Osteoblast (primary cell): ENCODE measurements at regions not wholly inside any gene's neighbourhood (a gene's known extent, or its start where the extent isn't known, plus 50 kb on each side); places are given as distances from the start of the nearest gene placed in this dataset.

ENCODE experiments used
- DNase-seq: peaks from one replicate; pipeline ENCODE4 v3.0.0; 2011; ENCODE audit warnings: low spot score, mixed read lengths; ENCODE audit not compliant: insufficient read length; ENCODE audit errors: missing footprints
- H2AFZ ChIP-seq: 2 replicates; pipeline ENCODE4 v1.6.0; 2011; ENCODE audit warnings: mild to moderate bottlenecking, low read length
- H3K27ac ChIP-seq: 2 replicates; pipeline ENCODE4 v1.5.1; 2011; ENCODE audit warnings: mild to moderate bottlenecking, low read depth, low read length, moderate library complexity
- H3K27me3 ChIP-seq: 2 replicates; pipeline ENCODE4 v1.6.0; 2012; ENCODE audit warnings: mild to moderate bottlenecking, control low read depth, inconsistent platforms, low read length, moderate library complexity; ENCODE audit not compliant: insufficient read depth
- H3K36me3 ChIP-seq: 2 replicates; pipeline ENCODE4 v1.5.1; 2011; ENCODE audit warnings: mild to moderate bottlenecking, low read length, control low read depth, moderate library complexity; ENCODE audit not compliant: insufficient read depth
- H3K4me1 ChIP-seq: 2 replicates; pipeline ENCODE4 v1.5.1; 2011; ENCODE audit warnings: mild to moderate bottlenecking, low read length, control low read depth, moderate library complexity; ENCODE audit not compliant: insufficient read depth
- H3K4me2 ChIP-seq: 2 replicates; pipeline ENCODE4 v1.6.0; 2011; ENCODE audit warnings: mild to moderate bottlenecking, low read length; ENCODE audit not compliant: insufficient read depth
- H3K4me3 ChIP-seq: fragments of 200-600 bp; sonication (generic); 3 replicates; pipeline ENCODE4 v1.5.1; 2012; ENCODE audit warnings: mild to moderate bottlenecking, low read length, inconsistent platforms; ENCODE audit not compliant: insufficient read depth
- H3K79me2 ChIP-seq: 2 replicates; pipeline ENCODE4 v1.6.0; 2012; ENCODE audit warnings: mild to moderate bottlenecking, low read length, control low read depth, inconsistent platforms; ENCODE audit not compliant: insufficient read depth
- H3K9me3 ChIP-seq: 2 replicates; pipeline ENCODE4 v1.5.1; 2011; ENCODE audit warnings: low read depth, low read length, control low read depth
- H4K20me1 ChIP-seq: 2 replicates; pipeline ENCODE4 v1.6.0; 2012; ENCODE audit warnings: mild to moderate bottlenecking, low read length, control low read depth; ENCODE audit not compliant: insufficient read depth
- TF ChIP-seq, protein P1 (sequence below): IDR thresholded peaks from 2 replicates; pipeline ENCODE4 v1.5.1; 2011; ENCODE audit warnings: mild to moderate bottlenecking, low read depth, low read length, moderate library complexity; ENCODE audit errors: extremely low read depth

DNA sequence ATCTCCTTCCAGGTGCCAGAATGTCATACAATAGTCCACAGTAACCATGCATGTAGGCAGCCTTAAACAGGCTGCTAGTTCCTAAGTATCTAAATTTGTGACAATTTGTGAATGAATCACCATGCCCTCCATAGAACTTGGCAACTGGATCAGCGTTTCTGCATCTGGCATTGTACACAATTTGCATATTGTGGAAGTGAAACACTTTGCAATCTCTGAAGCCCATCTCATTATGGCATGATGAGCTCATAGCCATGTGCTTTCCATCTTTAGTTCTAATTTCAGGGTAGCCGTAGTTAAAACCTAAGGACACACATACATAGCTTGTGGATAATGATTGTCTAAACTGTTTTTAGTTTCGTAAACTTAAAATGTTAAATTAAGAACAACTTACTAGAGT lies 573.6 kb downstream of the PPP4R3C start:
- Histone ChIP-seq H3K27me3 (no peaks in the 10 kb centered on the region), H3K4me3 (no peak overlapping the region), H4K20me1 (no peaks in the 10 kb centered on the region), H2AFZ (no peak overlapping the region), H3K36me3 (no peaks in the 10 kb centered on the region), H3K4me1 (no peaks in the 10 kb centered on the region), H3K27ac (no peak overlapping the region), H3K9me3 (peaks cover 2% of the 10 kb centered on the region), H3K79me2 (no peaks in the 10 kb centered on the region), H3K4me2 (no peak overlapping the region)
- TF ChIP-seq, protein P1, sequence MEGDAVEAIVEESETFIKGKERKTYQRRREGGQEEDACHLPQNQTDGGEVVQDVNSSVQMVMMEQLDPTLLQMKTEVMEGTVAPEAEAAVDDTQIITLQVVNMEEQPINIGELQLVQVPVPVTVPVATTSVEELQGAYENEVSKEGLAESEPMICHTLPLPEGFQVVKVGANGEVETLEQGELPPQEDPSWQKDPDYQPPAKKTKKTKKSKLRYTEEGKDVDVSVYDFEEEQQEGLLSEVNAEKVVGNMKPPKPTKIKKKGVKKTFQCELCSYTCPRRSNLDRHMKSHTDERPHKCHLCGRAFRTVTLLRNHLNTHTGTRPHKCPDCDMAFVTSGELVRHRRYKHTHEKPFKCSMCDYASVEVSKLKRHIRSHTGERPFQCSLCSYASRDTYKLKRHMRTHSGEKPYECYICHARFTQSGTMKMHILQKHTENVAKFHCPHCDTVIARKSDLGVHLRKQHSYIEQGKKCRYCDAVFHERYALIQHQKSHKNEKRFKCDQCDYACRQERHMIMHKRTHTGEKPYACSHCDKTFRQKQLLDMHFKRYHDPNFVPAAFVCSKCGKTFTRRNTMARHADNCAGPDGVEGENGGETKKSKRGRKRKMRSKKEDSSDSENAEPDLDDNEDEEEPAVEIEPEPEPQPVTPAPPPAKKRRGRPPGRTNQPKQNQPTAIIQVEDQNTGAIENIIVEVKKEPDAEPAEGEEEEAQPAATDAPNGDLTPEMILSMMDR, result no peak
- no peak for DNase-seq

DNA sequence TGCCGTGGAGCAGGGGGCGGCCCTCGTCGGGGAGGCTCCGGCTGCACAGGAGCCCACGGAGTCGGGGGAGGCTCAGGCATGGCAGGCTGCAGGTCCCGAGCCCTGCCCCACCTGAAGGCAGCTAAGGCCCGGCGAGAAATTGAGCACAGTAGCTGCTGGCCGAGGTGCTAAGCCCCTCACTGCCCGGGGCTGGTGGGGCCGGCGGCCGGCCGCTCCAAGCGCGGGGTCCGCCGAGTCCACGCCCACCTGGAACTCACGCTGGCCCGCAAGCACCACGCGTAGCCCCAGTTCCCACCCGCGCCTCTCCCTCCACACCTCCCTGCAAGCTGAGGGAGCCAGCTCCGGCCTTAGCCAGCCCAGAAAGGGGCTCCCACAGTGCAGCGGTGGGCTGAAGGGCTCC lies 589.4 kb downstream of the PPP4R3C start:
- Histone ChIP-seq H3K4me3 (no peak overlapping the region), H3K4me2 (no peak overlapping the region), H4K20me1 (no peaks in the 10 kb centered on the region), H3K36me3 (no peaks in the 10 kb centered on the region), H3K9me3 (no peaks in the 10 kb centered on the region), H3K4me1 (no peaks in the 10 kb centered on the region), H3K27me3 (no peaks in the 10 kb centered on the region), H3K79me2 (no peaks in the 10 kb centered on the region), H2AFZ (no peak overlapping the region), H3K27ac (no peak overlapping the region)
- DNase-seq, result no peak
- TF ChIP-seq, protein P1, result no peak

DNA sequence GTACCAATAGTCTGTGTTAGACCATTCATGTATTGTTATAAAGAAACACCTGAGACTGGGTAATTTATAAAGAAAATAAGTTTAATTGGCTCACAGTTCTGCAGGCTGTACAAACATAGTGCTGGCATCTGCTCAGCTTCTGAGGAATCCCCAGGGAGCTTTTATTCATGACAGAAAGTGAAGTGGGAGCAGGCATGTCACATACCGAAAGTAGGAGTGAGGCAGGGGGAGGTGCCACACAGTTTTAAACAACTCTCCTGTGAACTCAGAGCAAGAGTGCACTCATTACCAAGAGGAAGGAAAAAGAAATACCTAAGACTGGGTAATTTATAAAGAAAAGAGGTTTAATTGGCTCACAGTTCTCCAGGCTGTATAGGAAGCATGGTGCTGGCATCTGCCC lies 591.2 kb downstream of the PPP4R3C start:
- no peaks in the 10 kb centered on the region for H3K4me1 ChIP-seq
- DNase-seq, result no peak

DNA sequence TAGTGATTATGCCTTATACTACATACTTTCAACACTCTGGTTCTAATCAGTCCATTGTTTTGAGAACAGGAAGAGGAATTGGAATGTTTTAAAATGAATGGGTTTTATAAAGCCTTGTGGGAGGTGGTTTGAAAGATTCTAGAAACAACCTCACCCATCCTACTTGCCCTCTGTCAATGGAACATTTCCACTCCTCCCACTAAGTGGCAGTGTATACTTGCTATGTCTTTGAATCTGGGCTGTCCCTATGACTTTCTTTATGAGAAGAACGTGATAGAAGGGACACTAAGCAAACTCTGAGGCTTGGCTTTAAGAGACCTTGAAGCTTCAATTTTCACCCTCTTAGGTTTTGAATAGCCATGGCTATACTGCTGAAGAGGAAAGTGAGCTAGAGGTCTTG lies 611.2 kb downstream of the PPP4R3C start:
- Histone ChIP-seq H4K20me1 (no peaks in the 10 kb centered on the region), H3K4me1 (no peaks in the 10 kb centered on the region), H3K27ac (no peak overlapping the region), H3K27me3 (no peaks in the 10 kb centered on the region), H3K9me3 (no peaks in the 10 kb centered on the region), H3K4me2 (no peak overlapping the region), H3K4me3 (no peak overlapping the region), H2AFZ (no peak overlapping the region), H3K36me3 (no peaks in the 10 kb centered on the region), H3K79me2 (no peaks in the 10 kb centered on the region)
- no peak for DNase-seq
- TF ChIP-seq, protein P1, result peak; percentile 16

More for the DNA sequence above, 591.2 kb downstream of the PPP4R3C start:
- Histone ChIP-seq H2AFZ (no peak overlapping the region), H3K9me3 (no peaks in the 10 kb centered on the region), H3K36me3 (no peaks in the 10 kb centered on the region), H3K27me3 (no peaks in the 10 kb centered on the region), H3K4me3 (no peak overlapping the region), H3K27ac (no peak overlapping the region), H3K4me2 (no peak overlapping the region), H3K79me2 (no peaks in the 10 kb centered on the region), H4K20me1 (no peaks in the 10 kb centered on the region)
- TF ChIP-seq, protein P1, result no peak
